H9 (cell line): ENCODE measurements at regions not wholly inside any gene's neighbourhood (a gene's known extent, or its start where the extent isn't known, plus 50 kb on each side); places are given as distances from the start of the nearest gene placed in this dataset.
"Not testable (repeated sequence)": the region's sequence is repeated elsewhere in the genome, so short reads cannot be mapped to it uniquely, and the experiment has no call there.

Experiments
- DNase-seq: peaks from one replicate; pipeline ENCODE4 v3.0.0-alpha.2; 2017
- H2AFZ ChIP-seq: one replicate; pipeline ENCODE4 v1.6.1; 2013; ENCODE audit warnings: mild to moderate bottlenecking, low read length, control low read depth, moderate library complexity
- H2AK5ac ChIP-seq: 2 replicates; pipeline ENCODE4 v1.6.1; 2013; ENCODE audit warnings: low read length, control low read depth, mixed read lengths; ENCODE audit not compliant: insufficient read length
- H2BK120ac ChIP-seq: one replicate; pipeline ENCODE4 v1.6.1; 2013; ENCODE audit warnings: low read depth, mild to moderate bottlenecking, low read length, control low read depth, inconsistent platforms; ENCODE audit not compliant: poor library complexity, severe bottlenecking
- H2BK12ac ChIP-seq: 2 replicates; pipeline ENCODE4 v1.6.1; 2013; ENCODE audit warnings: low read length, control low read depth, mixed read lengths, low read depth; ENCODE audit not compliant: insufficient read length
- H2BK15ac ChIP-seq: 2 replicates; pipeline ENCODE4 v1.6.1; 2013; ENCODE audit warnings: low read depth, low read length, control low read depth
- H2BK20ac ChIP-seq: one replicate; pipeline ENCODE4 v1.6.1; 2013; ENCODE audit warnings: low read depth, mild to moderate bottlenecking, low read length, control low read depth, inconsistent platforms; ENCODE audit not compliant: poor library complexity, severe bottlenecking
- H2BK5ac ChIP-seq: 2 replicates; pipeline ENCODE4 v1.6.1; 2013; ENCODE audit warnings: low read length, control low read depth, mixed read lengths; ENCODE audit not compliant: insufficient read length
- H3K14ac ChIP-seq: 2 replicates; pipeline ENCODE4 v1.6.1; 2013; ENCODE audit warnings: low read length, control low read depth; ENCODE audit not compliant: insufficient read depth
- H3K18ac ChIP-seq: 2 replicates; pipeline ENCODE4 v1.6.1; 2013; ENCODE audit warnings: low read depth, mild to moderate bottlenecking, mixed read lengths, low read length, control low read depth; ENCODE audit not compliant: insufficient read length
- H3K23ac ChIP-seq: 2 replicates; pipeline ENCODE4 v1.6.1; 2013; ENCODE audit warnings: low read length, control low read depth, mixed read lengths, low read depth; ENCODE audit not compliant: insufficient read length
- H3K23me2 ChIP-seq: 2 replicates; pipeline ENCODE4 v1.6.1; 2013; ENCODE audit warnings: low read depth, mild to moderate bottlenecking, mixed read lengths, low read length, control low read depth; ENCODE audit not compliant: insufficient read length, poor library complexity, severe bottlenecking
- H3K27ac ChIP-seq: 2 replicates; pipeline ENCODE4 v1.5.1; 2013; ENCODE audit warnings: low read length, control low read depth, mixed read lengths, low read depth; ENCODE audit not compliant: insufficient read length
- H3K27me3 ChIP-seq: 2 replicates; pipeline ENCODE4 v1.6.1; 2013; ENCODE audit warnings: low read length, control low read depth, inconsistent platforms; ENCODE audit not compliant: insufficient read depth
- H3K4ac ChIP-seq: 2 replicates; pipeline ENCODE4 v1.6.1; 2013; ENCODE audit warnings: low read depth, mild to moderate bottlenecking, control low read depth, inconsistent platforms, low read length, moderate library complexity
- H3K4me1 ChIP-seq: 2 replicates; pipeline ENCODE4 v1.6.1; 2013; ENCODE audit warnings: low read length, control low read depth, inconsistent platforms; ENCODE audit not compliant: insufficient read depth
- H3K4me2 ChIP-seq: 2 replicates; pipeline ENCODE4 v1.6.1; 2013; ENCODE audit warnings: low read length, control low read depth, mixed read lengths; ENCODE audit not compliant: insufficient read length, insufficient read depth
- H3K56ac ChIP-seq: 2 replicates; pipeline ENCODE4 v1.6.1; 2013; ENCODE audit warnings: low read depth, mild to moderate bottlenecking, mixed read lengths, low read length, control low read depth; ENCODE audit not compliant: insufficient read length
- H3K79me1 ChIP-seq: 2 replicates; pipeline ENCODE4 v1.6.1; 2013; ENCODE audit warnings: low read depth, mild to moderate bottlenecking, moderate library complexity, low read length, control low read depth, inconsistent platforms; ENCODE audit not compliant: insufficient read depth, poor library complexity, severe bottlenecking
- H3K79me2 ChIP-seq: 2 replicates; pipeline ENCODE4 v1.6.1; 2013; ENCODE audit warnings: low read length, control low read depth, inconsistent platforms; ENCODE audit not compliant: insufficient read depth
- H3K9ac ChIP-seq: 2 replicates; pipeline ENCODE4 v1.6.1; 2013; ENCODE audit warnings: low read length, control low read depth, mixed read lengths; ENCODE audit not compliant: insufficient read length; ENCODE audit errors: extremely low read depth
- H3K9me3 ChIP-seq: one replicate; pipeline ENCODE4 v1.6.1; 2013; ENCODE audit warnings: low read depth, low read length, inconsistent platforms; ENCODE audit not compliant: control insufficient read depth
- H3T11ph ChIP-seq: one replicate; pipeline ENCODE4 v1.6.1; 2013; ENCODE audit warnings: mild to moderate bottlenecking, low read length, control low read depth, inconsistent platforms
- H4K20me1 ChIP-seq: one replicate; pipeline ENCODE4 v1.6.1; 2013; ENCODE audit not compliant: control insufficient read depth, insufficient read length, insufficient read depth
- H4K5ac ChIP-seq: 2 replicates; pipeline ENCODE4 v1.6.1; 2013; ENCODE audit warnings: low read depth, mild to moderate bottlenecking, mixed read lengths, low read length, control low read depth; ENCODE audit not compliant: insufficient read length
- H4K8ac ChIP-seq: replicated peaks from 2 replicates; pipeline ENCODE4 v1.6.1; 2013; ENCODE audit warnings: low read length, control low read depth, mixed read lengths, low read depth; ENCODE audit not compliant: insufficient read length
- H4K91ac ChIP-seq: 2 replicates; pipeline ENCODE4 v1.6.1; 2013; ENCODE audit warnings: low read depth, mild to moderate bottlenecking, moderate library complexity, mixed read lengths, low read length, control low read depth; ENCODE audit not compliant: insufficient read length
- H3K27ac Mint-ChIP-seq, 3 experiments: 2 replicates in 2 of 3; 3 replicates in 1 of 3; pipeline ENCODE4 v1.8.0; 2020 to 2021; ENCODE audit warnings: mixed read lengths in 3 of 3, mild to moderate bottlenecking in 1 of 3, moderate library complexity in 1 of 3
- H3K27me3 Mint-ChIP-seq: 2 replicates; pipeline ENCODE4 v1.8.0; 2021; ENCODE audit warnings: low read depth, mild to moderate bottlenecking, moderate library complexity, mixed read lengths
- H3K36me3 Mint-ChIP-seq, 3 experiments: 2 replicates in 2 of 3; 3 replicates in 1 of 3; pipeline ENCODE4 v1.8.0; 2020 to 2021; ENCODE audit warnings: low read depth in 3 of 3, mixed read lengths in 3 of 3; ENCODE audit not compliant: insufficient read depth in 1 of 3
- H3K4me1 Mint-ChIP-seq, 2 experiments: 2 replicates each; pipeline ENCODE4 v1.8.0; 2020; ENCODE audit warnings: mixed read lengths in 2 of 2
- H3K4me3 Mint-ChIP-seq, 2 experiments: 2 replicates in 1 of 2; 3 replicates in 1 of 2; pipeline ENCODE4 v1.8.0; 2020 to 2021; ENCODE audit warnings: mild to moderate bottlenecking in 2 of 2, mixed read lengths in 2 of 2, moderate library complexity in 1 of 2
- H3K9me3 Mint-ChIP-seq, 2 experiments: 2 replicates in 1 of 2; 3 replicates in 1 of 2; pipeline ENCODE4 v1.8.0; 2020; ENCODE audit warnings: mild to moderate bottlenecking in 2 of 2, mixed read lengths in 2 of 2, moderate library complexity in 1 of 2
- WGBS: extraction: QIAGEN DNeasy Blood & Tissue Kit; methylation state at CpG from one replicate; pipeline ENCODE4 v1.1.7; 2013; ENCODE audit warnings: missing lambda C conversion rate, low lambda C conversion rate, mixed read lengths; ENCODE audit not compliant: insufficient read length; ENCODE audit errors: extremely low coverage; 5-methylcytosine and 5-hydroxymethylcytosine counted together
- TF ChIP-seq, protein P1 (sequence below): fragments of 200-600 bp; sonication (generic); conservative IDR thresholded peaks from 3 replicates; pipeline ENCODE4 v1.8.0; 2021; ENCODE audit warnings: antibody characterized with exemption, mild to moderate bottlenecking

DNA sequence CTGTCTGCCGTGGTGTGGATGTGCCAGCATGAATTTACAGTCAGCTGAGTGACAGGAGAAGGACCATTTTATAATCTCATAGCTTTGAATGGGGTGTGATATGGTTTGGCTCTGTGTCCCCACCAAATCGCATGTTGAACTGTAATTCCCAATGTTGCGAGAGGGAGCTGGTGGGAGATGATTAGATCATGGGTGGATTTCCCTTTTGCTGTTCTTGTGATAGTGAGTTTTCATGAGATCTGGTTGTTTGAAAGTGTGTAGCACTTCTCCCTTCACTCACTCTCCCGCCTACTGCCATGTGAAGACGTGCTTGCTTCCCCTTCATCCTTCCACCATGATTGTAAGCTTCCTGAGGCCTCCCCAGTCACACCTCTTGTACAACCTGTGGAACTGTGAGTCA is 111.9 kb upstream of the CHD2 start:
- H3K27me3 Mint-ChIP-seq, result no peaks in the 10 kb centered on the region; the same call in 1 of the 2 replicates
- no CpG with 5 or more reads among the region's 5 CpGs for WGBS

DNA sequence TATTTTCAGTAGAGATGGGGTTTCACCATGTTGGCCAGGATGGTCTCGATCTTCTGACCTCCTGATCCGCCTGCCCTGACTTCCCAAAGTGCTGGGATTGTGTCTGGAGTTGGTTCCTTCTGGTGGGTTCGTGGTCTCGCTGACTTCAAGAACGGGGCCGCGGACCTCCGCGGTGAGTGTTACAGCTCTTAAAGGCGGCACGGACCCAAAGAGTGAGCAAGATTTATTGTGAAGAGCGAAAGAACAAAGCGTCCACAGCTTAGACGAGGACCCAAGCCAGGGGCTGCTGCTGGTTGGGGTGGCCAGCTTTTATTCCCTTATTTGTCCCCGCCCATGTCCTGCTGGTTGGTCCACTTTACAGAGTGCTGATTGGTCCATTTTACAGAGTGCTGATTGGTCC is 111.3 kb upstream of the CHD2 start:
- H3K9ac ChIP-seq, H4K8ac ChIP-seq, H3K4me2 ChIP-seq, H2BK20ac ChIP-seq, H3K36me3 Mint-ChIP-seq, H3K4me3 Mint-ChIP-seq, H3T11ph ChIP-seq, H3K56ac ChIP-seq, H2AFZ ChIP-seq, H3K79me2 ChIP-seq, H3K9me3 ChIP-seq, H2BK5ac ChIP-seq, H3K4ac ChIP-seq, H4K20me1 ChIP-seq, H2BK12ac ChIP-seq, H3K18ac ChIP-seq, DNase-seq, H3K27ac Mint-ChIP-seq, H3K23me2 ChIP-seq, H3K27me3 Mint-ChIP-seq, H4K91ac ChIP-seq, H2AK5ac ChIP-seq, H2BK120ac ChIP-seq, H3K9me3 Mint-ChIP-seq, H3K23ac ChIP-seq, H3K4me1 Mint-ChIP-seq, H4K5ac ChIP-seq, H3K79me1 ChIP-seq, H3K14ac ChIP-seq, H2BK15ac ChIP-seq, H3K4me1 ChIP-seq, H3K27ac ChIP-seq, H3K27me3 ChIP-seq: not testable (repeated sequence)
- WGBS, result no CpG with 5 or more reads among the region's 15 CpGs

More for the DNA sequence above, 111.9 kb upstream of the CHD2 start:
- no peak overlapping the region for H2AFZ ChIP-seq
- H2AK5ac ChIP-seq, result no peak overlapping the region
- no peaks in the 10 kb centered on the region for H3K23me2 ChIP-seq
- H3K56ac ChIP-seq, result no peak overlapping the region
- no peaks in the 10 kb centered on the region for H3K4me1 ChIP-seq
- TF ChIP-seq, protein P1, sequence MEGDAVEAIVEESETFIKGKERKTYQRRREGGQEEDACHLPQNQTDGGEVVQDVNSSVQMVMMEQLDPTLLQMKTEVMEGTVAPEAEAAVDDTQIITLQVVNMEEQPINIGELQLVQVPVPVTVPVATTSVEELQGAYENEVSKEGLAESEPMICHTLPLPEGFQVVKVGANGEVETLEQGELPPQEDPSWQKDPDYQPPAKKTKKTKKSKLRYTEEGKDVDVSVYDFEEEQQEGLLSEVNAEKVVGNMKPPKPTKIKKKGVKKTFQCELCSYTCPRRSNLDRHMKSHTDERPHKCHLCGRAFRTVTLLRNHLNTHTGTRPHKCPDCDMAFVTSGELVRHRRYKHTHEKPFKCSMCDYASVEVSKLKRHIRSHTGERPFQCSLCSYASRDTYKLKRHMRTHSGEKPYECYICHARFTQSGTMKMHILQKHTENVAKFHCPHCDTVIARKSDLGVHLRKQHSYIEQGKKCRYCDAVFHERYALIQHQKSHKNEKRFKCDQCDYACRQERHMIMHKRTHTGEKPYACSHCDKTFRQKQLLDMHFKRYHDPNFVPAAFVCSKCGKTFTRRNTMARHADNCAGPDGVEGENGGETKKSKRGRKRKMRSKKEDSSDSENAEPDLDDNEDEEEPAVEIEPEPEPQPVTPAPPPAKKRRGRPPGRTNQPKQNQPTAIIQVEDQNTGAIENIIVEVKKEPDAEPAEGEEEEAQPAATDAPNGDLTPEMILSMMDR, result no peak
- no peak overlapping the region for H2BK15ac ChIP-seq
- no peak overlapping the region for H3K9ac ChIP-seq
- H2BK20ac ChIP-seq, result no peak overlapping the region
- H3T11ph ChIP-seq, result no peak overlapping the region
- no peak overlapping the region for H4K5ac ChIP-seq
- no peak overlapping the region for H4K8ac ChIP-seq
- no peak overlapping the region for H2BK12ac ChIP-seq
- no peaks in the 10 kb centered on the region for H3K9me3 ChIP-seq
- no peak overlapping the region for H4K91ac ChIP-seq
- H3K79me1 ChIP-seq, result no peaks in the 10 kb centered on the region
- no peak overlapping the region for H3K14ac ChIP-seq
- no peaks in the 10 kb centered on the region for H3K79me2 ChIP-seq
- Mint-ChIP-seq H3K36me3 (peaks cover 5 to 8% (median 8%) of the 10 kb centered on the region in 3 experiments; a peak in 5 of 7 replicates), H3K27ac (no peak overlapping the region), H3K9me3 (peaks cover 2% of the 10 kb centered on the region in 2 experiments; a peak in 2 of 5 replicates), H3K4me3 (no peak overlapping the region; a peak in 1 of 5 replicates), H3K4me1 (no peaks in the 10 kb centered on the region)
- H3K18ac ChIP-seq, result no peak overlapping the region
- no peaks in the 10 kb centered on the region for H4K20me1 ChIP-seq
- H3K4me2 ChIP-seq, result no peak overlapping the region
- no peak overlapping the region for H2BK120ac ChIP-seq
- H2BK5ac ChIP-seq, result no peak overlapping the region
- no peaks in the 10 kb centered on the region for H3K27me3 ChIP-seq
- no peak overlapping the region for H3K23ac ChIP-seq
- no peak overlapping the region for H3K4ac ChIP-seq
- no peak for DNase-seq
- H3K27ac ChIP-seq, result no peak overlapping the region
